ENCODE measurements at regions not wholly inside any gene's neighbourhood (a gene's known extent, or its start where the extent isn't known, plus 50 kb on each side); places are given as distances from the start of the nearest gene placed in this dataset.

GRCh38 chr3:159045279-159045885 lies 243.5 kb downstream of the MFSD1 start:
- Histone ChIP-seq H3K36me3 (ENCODE audit: control insufficient read depth in 1 of 2, insufficient read depth in 2 of 2, low read length in 2 of 2) (no peaks in the 10 kb centered on the region), H3K27ac (ENCODE audit: low read depth, low read length) (no peak overlapping the region), H3K4me1 (ENCODE audit: control insufficient read depth in 1 of 2, insufficient read depth in 2 of 2, low read length in 2 of 2) (no peaks in the 10 kb centered on the region), H3K4me3 (replicated peaks in 1 of 2; ENCODE audit: low read depth in 1 of 2, low read length in 2 of 2) (no peak overlapping the region), H3K4me2 (ENCODE audit: low read length) (no peak overlapping the region), H2AFZ (ENCODE audit: low read depth, low read length, poor library complexity, severe bottlenecking) (no peak overlapping the region), H3K9me2 (ENCODE audit: insufficient read depth) (no peaks in the 10 kb centered on the region), H3K27me3 (ENCODE audit: insufficient read depth, low read length) (no peaks in the 10 kb centered on the region), H3K9ac (ENCODE audit: low read length) (no peak overlapping the region), H3K79me2 (ENCODE audit: insufficient read depth, low read length) (no peaks in the 10 kb centered on the region), H4K20me1 (ENCODE audit: insufficient read depth) (no peaks in the 10 kb centered on the region), H3K9me3 (ENCODE audit: control insufficient read depth in 1 of 2, insufficient read depth in 1 of 2, low read depth in 1 of 2, low read length in 2 of 2) (no peaks in the 10 kb centered on the region)
- DNase-seq (ENCODE audit: low read depth, low spot score) (no peak), ATAC-seq (no peak)
- BruUV-seq (replicated peaks), result no TSS peak
- intact Hi-C loops (cut with micrococcal nuclease), result no loop called here
- ChIA-PET POLR2A (no interaction called here), CTCF (no interaction called here), RAD21 (ENCODE audit: low non-redundant PET in 1 of 2, low total read pairs in 2 of 2, uncharacterized antibody in 2 of 2, unreplicated experiment in 2 of 2) (no interaction called here)
- TF ChIP-seq CBX3 (IDR thresholded peaks at IDR 0.05; ENCODE audit: low read depth) (no peak), MAX (IDR thresholded peaks at IDR 0.05) (no peak), SIN3A (IDR thresholded peaks at IDR 0.05; ENCODE audit: low read depth) (no peak), FOSL1 (IDR thresholded peaks at IDR 0.05; ENCODE audit: low read depth) (no peak), YY1 (IDR thresholded peaks at IDR 0.05; ENCODE audit: extremely low read depth, insufficient replicate concordance, low read depth, low read length) (no peak), ZBTB33 (IDR thresholded peaks at IDR 0.05; ENCODE audit: extremely low read depth, insufficient replicate concordance, low read length) (no peak), POLR2A (IDR thresholded peaks at IDR 0.05; ENCODE audit: borderline replicate concordance, extremely low read depth, insufficient read depth, insufficient read length) (no peak)

- Histone ChIP-seq H3K4me1 (ENCODE audit: control insufficient read depth in 1 of 2, insufficient read depth in 2 of 2, low read length in 2 of 2) (no peaks in the 10 kb centered on the region), H3K27me3 (ENCODE audit: insufficient read depth, low read length) (no peaks in the 10 kb centered on the region), H3K79me2 (ENCODE audit: insufficient read depth, low read length) (no peaks in the 10 kb centered on the region), H3K27ac (ENCODE audit: low read depth, low read length) (no peak overlapping the region), H3K9me2 (ENCODE audit: insufficient read depth) (no peaks in the 10 kb centered on the region), H3K9me3 (ENCODE audit: control insufficient read depth in 1 of 2, insufficient read depth in 1 of 2, low read depth in 1 of 2, low read length in 2 of 2) (no peaks in the 10 kb centered on the region), H2AFZ (ENCODE audit: low read depth, low read length, poor library complexity, severe bottlenecking) (no peak overlapping the region), H3K4me2 (ENCODE audit: low read length) (no peak overlapping the region), H3K4me3 (replicated peaks in 1 of 2; ENCODE audit: low read depth in 1 of 2, low read length in 2 of 2) (no peak overlapping the region), H3K9ac (ENCODE audit: low read length) (no peak overlapping the region), H4K20me1 (ENCODE audit: insufficient read depth) (no peaks in the 10 kb centered on the region), H3K36me3 (ENCODE audit: control insufficient read depth in 1 of 2, insufficient read depth in 2 of 2, low read length in 2 of 2) (no peaks in the 10 kb centered on the region)
- ChIA-PET POLR2A (no interaction called here), CTCF (no interaction called here), RAD21 (ENCODE audit: low non-redundant PET in 1 of 2, low total read pairs in 2 of 2, uncharacterized antibody in 2 of 2, unreplicated experiment in 2 of 2) (no interaction called here)
- DNase-seq (ENCODE audit: low read depth, low spot score) (no peak), ATAC-seq (no peak)
- BruUV-seq (replicated peaks), result no TSS peak
- intact Hi-C loops (cut with micrococcal nuclease), result no loop called here
- TF ChIP-seq RAD21 (IDR thresholded peaks at IDR 0.05; ENCODE audit: low read depth) (no peak), ATF3 (IDR thresholded peaks at IDR 0.05) (no peak), CBX3 (IDR thresholded peaks at IDR 0.05; ENCODE audit: low read depth) (no peak), YY1 (IDR thresholded peaks at IDR 0.05; ENCODE audit: extremely low read depth, insufficient replicate concordance, low read depth, low read length) (no peak), CEBPB (IDR thresholded peaks at IDR 0.05; ENCODE audit: low read depth) (no peak), TCF7L2 (IDR thresholded peaks at IDR 0.05; ENCODE audit: borderline replicate concordance, extremely low read depth, insufficient read depth, insufficient read length) (no peak), SRF (IDR thresholded peaks at IDR 0.05; ENCODE audit: low read depth) (no peak), EZH2phosphoT487 (IDR thresholded peaks at IDR 0.05; ENCODE audit: borderline replicate concordance) (no peak), ZFX (IDR thresholded peaks at IDR 0.05) (no peak), EGR1 (IDR thresholded peaks at IDR 0.05; ENCODE audit: low read depth) (no peak), REST (IDR thresholded peaks at IDR 0.05; ENCODE audit: low read depth) (no peak), SIN3A (IDR thresholded peaks at IDR 0.05; ENCODE audit: low read depth) (no peak)
These were observed 245.5 kb downstream of the MFSD1 start for GRCh38 chr3:159047361-159047760.

Measured in HCT116 (cell line).